ENCODE measurements at regions not wholly inside any gene's neighbourhood (a gene's known extent, or its start where the extent isn't known, plus 50 kb on each side); places are given as distances from the start of the nearest gene placed in this dataset.

GRCh38 chr10:124151466-124152095 lies 58.2 kb upstream of the CHST15 start:
- TF ChIP-seq CTCF (conservative IDR thresholded peaks at IDR 0.05; ENCODE audit: low read depth in 2 of 2) (no peak), JUNB (IDR thresholded peaks at IDR 0.05; ENCODE audit: unreplicated experiment) (no peak), EZH2phosphoT487 (IDR thresholded peaks at IDR 0.05; ENCODE audit: unreplicated experiment) (no peak), POLR2AphosphoS5 (IDR thresholded peaks at IDR 0.05; ENCODE audit: low read depth) (no peak), EZH2 (IDR thresholded peaks at IDR 0.05; ENCODE audit: low read depth, unreplicated experiment) (no peak)
